IMR-90 (cell line): ENCODE measurements at regions not wholly inside any gene's neighbourhood (a gene's known extent, or its start where the extent isn't known, plus 50 kb on each side); places are given as distances from the start of the nearest gene placed in this dataset.
"Not testable (repeated sequence)": the region's sequence is repeated elsewhere in the genome, so short reads cannot be mapped to it uniquely, and the experiment has no call there.

ENCODE experiments used
- ATAC-seq: fragments of 200-7000 bp; cut with Tn5 transposase; 2 replicates; pipeline ENCODE4 v1.9.1; 2020; ENCODE audit warnings: low read depth, mild to moderate bottlenecking, moderate library complexity
- BruUV-seq: library from RNA; stranded (reverse); fragments of 400-500 nt; replicated peaks from 2 replicates; lab custom pipeline; 2021; lab: Mats Ljungman, UMichigan
- CTCF ChIA-PET: fragments of 300-600 bp; formaldehyde crosslinking; extraction: SDS; loops from one replicate; lab custom pipeline; 2021; ENCODE audit warnings: antibody characterized with exemption; lab: Yijun Ruan, JAX
- POLR2A ChIA-PET: fragments of 300-600 bp; sonication (Branson Sonifier 250); formaldehyde crosslinking; loops from one replicate; lab custom pipeline; 2022; ENCODE audit warnings: antibody characterized with exemption; ENCODE audit not compliant: unreplicated experiment; lab: Charles Lee
- DNase-seq: peaks from one replicate; pipeline ENCODE4 v3.0.0; 2013
- H2AFZ ChIP-seq: replicated peaks from 2 replicates; pipeline ENCODE3; 2013; ENCODE audit warnings: low read length, mild to moderate bottlenecking; ENCODE audit not compliant: poor library complexity
- H2AK5ac ChIP-seq: 2 replicates; pipeline ENCODE4 v1.6.1; 2013; ENCODE audit warnings: low read depth, low read length, inconsistent platforms
- H2AK9ac ChIP-seq: replicated peaks from 2 replicates; pipeline ENCODE3; 2013; ENCODE audit warnings: mild to moderate bottlenecking, low read depth, low read length, moderate library complexity; ENCODE audit not compliant: poor library complexity
- H2BK120ac ChIP-seq: 2 replicates; pipeline ENCODE4 v1.6.1; 2013; ENCODE audit warnings: low read depth, low read length, inconsistent platforms
- H2BK15ac ChIP-seq: 3 replicates; pipeline ENCODE4 v1.6.1; 2013; ENCODE audit warnings: low read depth, low read length, inconsistent platforms
- H2BK20ac ChIP-seq: 2 replicates; pipeline ENCODE4 v1.6.1; 2013; ENCODE audit warnings: low read depth, mild to moderate bottlenecking, inconsistent platforms, low read length, moderate library complexity
- H2BK5ac ChIP-seq: 2 replicates; pipeline ENCODE4 v1.6.1; 2013; ENCODE audit warnings: mild to moderate bottlenecking, low read depth, low read length, inconsistent platforms; ENCODE audit not compliant: poor library complexity, severe bottlenecking
- H3K14ac ChIP-seq: replicated peaks from 2 replicates; pipeline ENCODE4 v1.6.1; 2013; ENCODE audit warnings: low read depth, low read length, inconsistent platforms
- H3K18ac ChIP-seq: 2 replicates; pipeline ENCODE4 v1.6.1; 2013; ENCODE audit warnings: low read depth, low read length, control low read depth
- H3K23ac ChIP-seq: 2 replicates; pipeline ENCODE4 v1.6.1; 2013; ENCODE audit warnings: low read depth, low read length, inconsistent platforms
- H3K27ac ChIP-seq: 2 replicates; pipeline ENCODE4 v1.5.1; 2013; ENCODE audit warnings: mild to moderate bottlenecking, control low read depth, low read length; ENCODE audit not compliant: insufficient read depth
- H3K27me3 ChIP-seq: 2 replicates; pipeline ENCODE4 v1.6.1; 2013; ENCODE audit warnings: low read length; ENCODE audit not compliant: control insufficient read depth, insufficient read depth
- H3K36me3 ChIP-seq: 2 replicates; pipeline ENCODE4 v1.6.1; 2013; ENCODE audit warnings: low read length, mixed read lengths; ENCODE audit not compliant: control insufficient read depth, insufficient read depth
- H3K4ac ChIP-seq: 2 replicates; pipeline ENCODE4 v1.6.1; 2013; ENCODE audit warnings: low read depth, low read length, inconsistent platforms
- H3K4me1 ChIP-seq: 2 replicates; pipeline ENCODE4 v1.6.1; 2013; ENCODE audit warnings: low read length, mixed read lengths; ENCODE audit not compliant: control insufficient read depth, insufficient read depth
- H3K4me2 ChIP-seq: 2 replicates; pipeline ENCODE4 v1.6.1; 2013; ENCODE audit warnings: low read depth, mild to moderate bottlenecking, control low read depth, low read length, moderate library complexity
- H3K4me3 ChIP-seq: 2 replicates; pipeline ENCODE4 v1.5.1; 2013; ENCODE audit warnings: low read depth, mild to moderate bottlenecking, control low read depth, low read length, moderate library complexity; ENCODE audit not compliant: insufficient read depth
- H3K56ac ChIP-seq: 2 replicates; pipeline ENCODE4 v1.6.1; 2013; ENCODE audit warnings: low read length, inconsistent platforms; ENCODE audit not compliant: insufficient read depth; ENCODE audit errors: extremely low read depth
- H3K79me1 ChIP-seq, 2 experiments: 2 replicates each; pipeline ENCODE4 v1.6.1; 2013; ENCODE audit warnings: low read length in 2 of 2, inconsistent platforms in 1 of 2, low read depth in 1 of 2
- H3K9ac ChIP-seq: 2 replicates; pipeline ENCODE4 v1.6.1; 2013; ENCODE audit warnings: low read depth, low read length, control low read depth
- H3K9me1 ChIP-seq: 2 replicates; pipeline ENCODE4 v1.6.1; 2013; ENCODE audit warnings: low read length, inconsistent platforms; ENCODE audit not compliant: insufficient read depth
- H3K9me3 ChIP-seq: 2 replicates; pipeline ENCODE4 v1.6.1; 2013; ENCODE audit warnings: low read length; ENCODE audit not compliant: control insufficient read depth, insufficient read depth
- H4K20me1 ChIP-seq: 2 replicates; pipeline ENCODE4 v1.6.1; 2013; ENCODE audit warnings: low read length, inconsistent platforms; ENCODE audit not compliant: insufficient read depth
- H4K5ac ChIP-seq: 2 replicates; pipeline ENCODE4 v1.6.1; 2013; ENCODE audit warnings: mild to moderate bottlenecking, low read depth, low read length, control low read depth
- H4K8ac ChIP-seq, 2 experiments: 2 replicates each; pipeline ENCODE4 v1.6.1; 2013; ENCODE audit warnings: low read depth in 2 of 2, low read length in 2 of 2, control low read depth in 1 of 2, inconsistent platforms in 1 of 2
- H4K91ac ChIP-seq: 2 replicates; pipeline ENCODE4 v1.6.1; 2013; ENCODE audit warnings: low read depth, low read length, inconsistent platforms; ENCODE audit not compliant: insufficient read depth
- WGBS, 2 experiments: methylation state at CpG; one replicate each; pipeline versions ENCODE4 v1.1.5 to v1.1.7; 2013; ENCODE audit warnings: missing lambda C conversion rate in 2 of 2; ENCODE audit not compliant: insufficient read length in 1 of 2; ENCODE audit errors: extremely low coverage in 2 of 2; 5-methylcytosine and 5-hydroxymethylcytosine counted together
- dilution Hi-C: fragments of 300-500 bp; cut with HindIII; formaldehyde crosslinking; loops from one replicate; pipeline ENCODE4 v1.14.3; 2018; ENCODE audit warnings: low sequenced_read_pairs; ENCODE audit not compliant: unreplicated experiment
- in situ Hi-C: fragments of 300-500 bp; cut with MboI; formaldehyde crosslinking; loops from 3 replicates; pipeline ENCODE4 v1.14.3; 2019; ENCODE audit warnings: low sequenced_read_pairs, inconsistent platforms, mixed read lengths
- intact Hi-C: fragments of 100-400 bp; cut with micrococcal nuclease; formaldehyde crosslinking; loops from 2 replicates; pipeline ENCODE4 v1.10.0; 2022

DNA sequence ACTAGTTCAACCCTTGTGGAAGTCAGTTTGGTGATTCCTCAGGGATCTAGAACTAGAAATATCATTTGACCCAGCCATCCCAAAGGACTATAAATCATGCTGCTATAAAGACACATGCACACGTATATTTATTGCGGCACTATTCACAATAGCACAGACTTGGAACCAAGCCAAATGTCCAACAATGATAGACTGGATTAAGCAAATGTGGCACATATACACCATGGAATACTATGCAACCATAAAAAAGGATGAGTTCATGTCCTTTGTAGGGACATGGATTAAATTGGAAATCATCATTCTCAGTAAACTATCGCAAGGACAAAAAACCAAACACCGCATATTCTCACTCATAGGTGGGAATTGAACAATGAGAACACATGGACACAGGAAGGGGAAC lies 157.8 kb downstream of the MSN start:
- H2BK15ac ChIP-seq, H4K8ac ChIP-seq, H3K4ac ChIP-seq, H3K18ac ChIP-seq, H2AK5ac ChIP-seq, H3K36me3 ChIP-seq, BruUV-seq, H2AK9ac ChIP-seq, H3K79me1 ChIP-seq, H3K4me3 ChIP-seq, H3K27ac ChIP-seq, H2BK120ac ChIP-seq, intact Hi-C loops, H2AFZ ChIP-seq, H3K9me1 ChIP-seq, H3K56ac ChIP-seq, H3K23ac ChIP-seq, H4K20me1 ChIP-seq, H3K4me1 ChIP-seq, H2BK5ac ChIP-seq, H2BK20ac ChIP-seq, H3K14ac ChIP-seq, dilution Hi-C loops, H3K9me3 ChIP-seq, H4K91ac ChIP-seq, H3K9ac ChIP-seq, H3K4me2 ChIP-seq, H4K5ac ChIP-seq, DNase-seq, ATAC-seq, in situ Hi-C loops, CTCF ChIA-PET, POLR2A ChIA-PET: not testable (repeated sequence)
- WGBS, 2 experiments: no CpG with 5 or more reads among the region's 4 CpGs
- H3K27me3 ChIP-seq: peaks cover 13% of the 10 kb centered on the region
